GM19468 (cell line): ENCODE measurements at regions not wholly inside any gene's neighbourhood (a gene's known extent, or its start where the extent isn't known, plus 50 kb on each side); places are given as distances from the start of the nearest gene placed in this dataset.

Experiments
- ATAC-seq: cut with Tn5 transposase; IDR thresholded peaks from one replicate; pipeline ENCODE4 v1.9.1; 2021; ENCODE audit warnings: mild to moderate bottlenecking, moderate library complexity, moderate number of reproducible peaks; ENCODE audit not compliant: unreplicated experiment; ENCODE audit errors: extremely low read depth

DNA sequence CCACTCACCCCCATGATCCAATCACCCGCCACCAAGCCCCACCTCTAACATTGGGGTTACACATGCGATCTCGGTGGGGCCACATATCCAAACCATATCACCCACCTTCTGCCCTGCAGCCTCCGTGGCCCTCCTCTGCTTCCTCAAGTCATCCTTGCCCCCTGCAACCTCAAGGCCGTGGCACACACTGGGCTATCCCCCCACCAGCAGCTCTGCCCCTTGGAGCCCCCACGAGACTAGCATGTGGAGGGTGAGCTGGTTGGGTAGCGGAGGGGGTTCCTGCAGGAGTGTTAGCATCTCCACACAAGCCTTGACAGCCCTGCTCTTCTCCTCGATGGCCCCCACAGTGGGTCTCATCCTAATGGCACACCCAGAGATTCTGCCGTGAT, 100.8 kb downstream of the TOMM20 start:
- no peak for ATAC-seq

DNA sequence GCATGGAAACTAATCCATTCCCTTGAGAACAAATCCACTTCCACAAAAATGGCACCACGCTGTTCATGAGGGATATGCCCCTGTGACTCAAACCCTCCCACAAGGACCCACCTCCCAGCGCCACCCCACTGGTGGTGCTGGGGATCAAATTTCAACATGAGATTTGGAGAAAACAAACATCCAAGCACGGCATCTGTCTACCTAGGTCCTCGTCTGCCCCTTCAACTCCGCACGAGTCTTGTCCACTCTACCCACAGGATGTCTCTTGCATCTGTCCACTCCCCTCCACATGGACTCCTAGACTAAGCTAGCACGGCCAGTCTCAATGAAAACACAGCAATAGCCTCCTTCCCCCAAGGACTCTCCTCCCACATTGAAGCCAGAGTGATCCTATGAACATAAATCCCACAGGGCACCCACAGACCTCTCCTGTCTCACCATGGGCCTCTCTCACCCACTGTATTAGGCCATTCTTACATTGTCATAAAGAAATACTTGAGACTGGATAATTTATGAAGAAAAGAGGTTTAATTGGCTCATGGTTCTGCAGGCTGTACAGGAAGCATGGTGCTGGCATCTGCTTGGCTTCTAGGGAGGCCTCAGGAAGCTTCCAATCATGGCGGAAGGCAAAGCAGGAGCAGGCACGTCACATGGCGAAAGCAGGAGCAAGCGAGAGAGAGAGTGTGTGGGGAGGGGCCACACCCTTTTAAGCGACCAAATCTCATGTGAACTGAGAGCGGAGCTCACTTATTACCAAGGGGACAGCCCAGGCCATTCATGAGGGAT, 101.4 kb downstream of the TOMM20 start:
- ATAC-seq, result no peak

DNA sequence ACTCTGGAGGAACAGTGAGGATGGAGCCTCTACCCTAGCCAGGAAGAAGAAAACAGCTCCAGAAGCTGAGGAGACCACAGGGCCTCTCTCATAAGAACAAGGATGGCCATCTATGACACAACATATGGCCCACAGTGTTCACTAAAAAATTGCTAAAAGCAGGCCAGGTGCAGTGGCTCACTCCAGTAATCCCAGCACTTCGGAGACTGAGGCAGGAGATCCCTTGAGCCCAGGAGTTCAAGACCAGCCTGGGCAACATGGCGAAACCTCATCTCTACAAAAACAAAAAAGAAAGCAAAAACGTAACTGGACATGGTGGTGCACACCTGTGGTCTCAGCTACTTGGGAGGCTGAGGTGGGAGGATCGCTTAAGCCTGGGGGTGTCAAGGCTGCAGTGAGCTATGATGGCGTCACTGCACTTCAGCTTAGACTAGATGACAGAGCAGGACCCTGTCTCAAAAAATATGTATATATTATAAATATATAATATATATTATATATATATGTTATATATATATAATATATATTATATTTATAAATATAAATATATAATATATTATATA, 103.1 kb downstream of the TOMM20 start:
- no peak for ATAC-seq

DNA sequence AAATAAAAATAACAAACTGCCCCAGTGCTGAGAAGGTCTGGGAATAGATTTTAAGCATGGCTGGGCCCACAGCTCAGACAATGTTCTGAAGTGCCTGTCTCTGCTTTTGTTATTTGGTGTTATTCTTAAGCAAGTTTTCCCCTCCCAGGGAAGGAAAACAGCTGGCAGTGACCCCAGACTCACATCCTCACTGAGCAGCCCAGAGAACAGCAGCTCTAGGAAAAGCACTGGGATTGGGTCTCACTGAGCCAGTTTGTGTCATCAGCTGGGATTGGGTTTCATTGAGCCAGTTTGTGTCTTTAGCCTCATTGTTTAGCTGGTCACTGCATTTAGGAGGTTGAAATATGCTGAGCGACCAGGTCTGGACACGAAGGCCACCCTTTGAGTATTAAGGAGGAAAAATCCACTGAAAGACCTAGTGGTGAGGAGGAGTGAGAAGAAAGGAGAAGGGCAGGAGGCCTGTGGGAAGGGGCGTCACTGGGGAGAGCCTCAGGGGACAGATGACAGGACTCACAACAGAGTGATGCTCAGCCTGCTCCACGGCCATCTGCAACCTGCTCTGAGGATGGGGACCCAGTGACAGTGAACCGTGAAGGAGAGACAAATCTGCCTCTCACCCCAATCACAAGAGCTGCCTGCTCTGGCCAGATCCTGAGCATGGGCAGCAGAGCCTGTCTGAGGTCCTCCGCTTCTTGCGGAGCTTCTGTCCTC, 103.8 kb downstream of the TOMM20 start:
- ATAC-seq, result no peak

DNA sequence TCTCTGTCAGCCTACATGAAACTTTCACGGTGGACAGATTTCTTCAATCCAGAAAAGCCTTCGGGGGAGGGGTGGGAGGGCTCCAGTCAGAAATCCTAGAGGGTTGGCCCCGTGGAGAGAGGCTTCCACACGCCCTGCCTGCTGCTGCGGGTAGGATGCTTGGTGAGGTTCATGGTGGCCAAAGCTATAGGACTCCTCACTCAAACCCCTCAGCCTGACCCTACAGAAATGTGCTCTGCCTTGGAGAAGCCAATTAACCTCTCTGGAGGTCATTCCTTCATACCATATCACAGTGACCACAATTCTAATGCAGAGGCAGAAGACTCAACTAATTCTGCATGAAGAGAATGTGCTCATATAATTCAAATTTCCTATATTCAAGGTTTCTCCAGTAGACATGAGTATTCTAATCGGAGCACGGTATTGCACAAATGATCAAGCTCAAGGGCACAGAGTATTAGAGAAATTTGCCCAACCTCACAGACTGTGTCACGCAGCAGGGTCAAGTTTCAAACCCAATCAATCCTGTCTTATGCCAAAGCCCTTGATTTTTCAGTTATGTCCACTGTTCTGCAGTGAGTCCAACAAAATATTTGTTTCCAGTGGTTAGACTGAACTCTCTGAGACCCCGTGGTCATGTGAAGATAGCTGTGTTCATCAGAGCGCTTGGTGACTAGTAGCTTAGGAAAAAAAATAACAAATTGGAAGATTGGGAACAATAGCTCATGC, 104.8 kb downstream of the TOMM20 start:
- ATAC-seq, result no peak

DNA sequence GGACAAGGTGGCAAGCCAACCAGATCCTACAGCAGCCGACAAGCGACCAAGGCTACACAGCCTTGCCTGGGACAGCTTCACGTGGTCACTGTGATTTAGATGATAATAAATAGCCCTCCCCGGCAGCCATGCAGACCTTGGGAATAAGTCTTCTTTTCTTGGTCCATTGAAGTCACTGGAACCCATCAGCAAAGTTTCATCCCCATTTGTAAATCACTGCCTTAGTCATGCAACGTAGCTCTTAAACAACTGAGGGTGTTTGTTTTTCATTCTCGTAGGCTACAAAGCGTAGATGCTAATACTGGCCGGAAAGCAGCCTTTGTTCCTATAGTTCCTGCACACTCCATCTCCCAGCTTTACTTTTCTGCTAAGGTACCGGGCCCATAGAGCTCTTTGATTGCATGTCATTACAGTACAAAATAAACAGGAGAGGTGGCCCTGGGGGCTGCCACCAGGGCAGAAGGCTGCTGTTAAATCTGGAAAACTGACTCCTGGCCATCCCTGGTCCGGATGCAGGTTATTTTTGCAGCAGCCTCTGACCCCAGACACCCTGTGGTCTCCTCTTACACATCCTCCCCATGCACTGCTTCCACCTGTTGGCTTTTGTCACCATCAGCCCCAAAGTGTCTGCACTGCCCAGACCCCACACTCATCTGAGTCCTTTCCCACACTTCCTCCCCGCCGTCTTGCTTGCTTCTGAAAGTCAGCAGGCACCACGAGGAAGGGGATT, 105.5 kb downstream of the TOMM20 start:
- ATAC-seq, result peak; percentile 29

DNA sequence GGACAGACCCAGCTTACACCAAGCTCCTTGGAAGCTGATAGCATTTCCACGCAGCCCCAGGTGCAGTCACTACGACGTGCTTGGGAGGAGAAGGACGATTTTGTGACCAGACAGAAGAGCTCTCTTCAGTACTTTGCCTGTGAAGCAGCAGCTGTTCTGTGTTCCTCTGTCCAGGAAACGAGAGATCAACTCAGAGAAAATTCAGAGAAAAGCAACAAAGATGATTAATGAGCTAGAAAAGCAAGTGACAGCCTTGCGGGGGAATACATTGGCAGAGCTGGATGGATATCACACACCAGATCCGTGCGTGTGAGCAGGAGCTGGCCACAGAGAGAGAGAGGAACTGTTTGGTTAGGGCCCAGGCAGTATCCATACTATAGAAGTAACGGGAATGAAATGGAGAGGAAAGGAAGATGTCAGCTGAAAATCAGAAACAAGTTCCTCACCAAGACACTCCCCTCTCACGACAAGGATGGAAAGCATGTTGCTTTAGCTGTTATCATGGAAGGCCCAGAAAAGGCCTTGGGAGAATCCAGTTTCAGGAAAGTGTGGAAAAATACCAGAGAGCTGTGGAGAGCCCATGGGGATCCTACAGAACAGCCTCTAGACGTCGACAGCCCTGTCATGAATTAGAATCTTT, 106.2 kb downstream of the TOMM20 start:
- ATAC-seq, result no peak

DNA sequence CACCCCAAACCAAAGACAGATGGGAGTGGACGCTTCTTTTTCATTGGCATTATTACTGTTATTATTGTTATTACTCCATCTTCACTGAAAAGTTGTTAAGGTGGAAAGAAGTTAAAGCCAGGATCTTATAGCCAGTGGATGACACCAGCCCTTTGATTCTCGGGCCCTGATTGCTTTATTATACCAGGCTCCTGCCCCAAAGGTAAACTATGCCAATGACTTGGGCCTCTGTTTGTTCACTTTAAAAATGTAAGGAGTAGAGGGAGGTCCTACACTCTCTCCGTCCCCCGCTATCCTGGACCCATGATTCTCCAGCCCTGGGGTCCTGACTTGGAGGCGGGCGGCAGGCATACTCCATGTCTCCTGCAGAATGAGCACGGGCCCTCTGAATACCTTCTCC, 106.8 kb downstream of the TOMM20 start:
- ATAC-seq, result no peak

DNA sequence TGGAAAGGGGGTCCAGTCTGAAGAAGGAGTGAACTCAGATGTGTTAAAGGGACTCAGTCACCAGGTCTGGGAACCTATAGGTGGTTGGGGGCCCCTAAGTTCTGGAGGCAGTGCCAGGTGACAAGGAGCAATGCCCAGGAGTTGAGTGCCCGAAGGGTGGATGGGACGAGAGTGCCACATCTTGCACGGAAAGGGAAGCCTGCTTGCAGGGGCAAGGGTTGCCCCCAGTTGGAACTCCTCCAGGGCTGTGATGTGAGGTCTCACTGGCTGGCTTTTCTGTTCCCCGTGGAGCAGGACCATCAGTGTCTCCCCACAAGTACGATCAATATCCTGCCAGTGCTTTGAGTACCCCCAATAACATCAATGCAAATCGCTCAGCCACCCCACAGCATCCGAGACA, 107.3 kb downstream of the TOMM20 start:
- no peak for ATAC-seq

DNA sequence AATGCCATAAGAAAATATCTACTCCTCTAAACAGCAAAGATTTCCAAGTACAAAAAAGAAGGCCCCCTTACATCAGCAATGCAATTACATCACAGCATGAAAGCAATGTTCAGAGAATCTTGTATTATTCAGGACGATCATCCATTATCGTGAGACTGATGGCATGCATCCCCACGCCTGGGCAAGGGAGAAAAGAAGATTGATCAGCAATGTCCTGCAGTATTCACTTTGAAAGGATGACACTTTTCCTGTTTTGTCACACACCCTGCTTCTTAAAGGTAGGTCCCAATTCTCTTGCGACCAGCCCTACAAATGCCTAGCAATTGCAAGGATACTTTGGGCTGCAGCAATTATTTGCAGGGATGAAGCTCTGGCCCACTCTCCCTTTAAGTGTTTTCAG, 108.7 kb downstream of the TOMM20 start:
- no peak for ATAC-seq

DNA sequence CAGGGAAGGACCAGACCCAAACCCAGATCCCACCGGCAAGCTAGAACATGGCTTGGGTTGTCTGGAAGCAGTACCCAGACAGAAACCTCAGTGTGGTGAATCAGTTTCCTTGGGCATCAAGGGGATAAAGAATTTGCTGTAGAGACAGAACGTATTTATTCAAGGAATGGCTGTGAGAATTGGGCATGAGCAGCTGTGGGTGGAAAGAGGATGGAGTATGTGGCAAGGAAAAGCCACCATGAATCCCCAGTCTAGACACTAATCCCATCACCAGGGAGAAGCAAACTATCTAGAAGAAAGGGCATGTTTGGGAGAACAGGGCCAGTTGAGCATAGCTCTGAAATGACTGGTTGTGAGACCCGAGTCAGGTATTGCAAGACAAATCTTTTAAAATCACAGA, 109.2 kb downstream of the TOMM20 start:
- ATAC-seq, result no peak

DNA sequence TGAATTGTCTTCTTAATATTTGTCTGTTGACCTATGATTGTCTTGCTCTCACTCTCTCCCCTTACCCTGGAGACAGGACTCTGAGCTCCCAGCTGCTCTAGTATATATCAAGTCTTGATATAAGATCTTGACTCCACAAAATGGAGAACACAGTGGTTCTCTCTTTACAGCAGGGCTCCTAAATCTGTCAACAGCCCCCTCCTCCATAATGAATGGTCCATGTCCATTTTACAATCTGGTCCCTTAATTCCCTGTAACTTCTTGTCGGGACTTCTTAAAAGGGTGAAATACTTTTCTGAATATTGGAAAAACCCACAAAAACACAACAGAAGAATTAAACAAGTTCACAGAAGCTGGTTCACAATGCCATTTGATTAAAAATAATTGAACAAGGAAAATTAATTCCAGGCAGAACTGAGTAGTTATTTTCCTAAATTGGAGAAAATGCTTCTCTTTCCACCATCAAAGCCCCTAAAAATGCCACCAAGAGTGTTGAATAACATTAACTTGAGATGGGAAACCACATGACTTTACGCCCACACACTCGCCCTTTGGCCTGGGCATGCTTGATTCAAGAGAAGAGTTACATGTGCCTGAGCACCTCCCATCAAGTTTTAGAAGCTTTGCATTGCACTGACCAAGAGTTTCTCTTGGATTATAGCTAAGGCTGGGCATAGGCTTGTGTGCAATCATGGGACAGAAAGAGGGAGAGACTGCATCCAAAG, 109.8 kb downstream of the TOMM20 start:
- ATAC-seq, result no peak

DNA sequence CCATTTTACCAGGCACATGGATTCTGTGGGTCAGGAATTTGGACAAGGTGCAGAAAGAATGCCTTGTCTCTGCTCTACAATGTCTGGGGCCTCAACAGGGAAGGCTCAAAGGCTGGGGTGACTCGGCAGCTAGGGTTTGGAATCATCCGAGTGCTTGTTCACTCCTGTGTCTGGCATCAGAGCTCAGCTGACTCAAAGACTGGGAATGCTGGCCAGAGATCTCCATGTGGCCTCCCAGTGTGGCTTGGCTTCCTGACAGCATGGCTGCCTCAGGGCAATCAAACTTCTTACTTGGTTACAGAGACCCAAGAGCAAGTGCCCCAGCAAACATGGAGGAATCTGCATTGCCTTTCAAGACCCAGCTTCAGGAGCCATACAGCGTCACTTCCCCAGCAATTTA, 110.5 kb downstream of the TOMM20 start:
- no peak for ATAC-seq

DNA sequence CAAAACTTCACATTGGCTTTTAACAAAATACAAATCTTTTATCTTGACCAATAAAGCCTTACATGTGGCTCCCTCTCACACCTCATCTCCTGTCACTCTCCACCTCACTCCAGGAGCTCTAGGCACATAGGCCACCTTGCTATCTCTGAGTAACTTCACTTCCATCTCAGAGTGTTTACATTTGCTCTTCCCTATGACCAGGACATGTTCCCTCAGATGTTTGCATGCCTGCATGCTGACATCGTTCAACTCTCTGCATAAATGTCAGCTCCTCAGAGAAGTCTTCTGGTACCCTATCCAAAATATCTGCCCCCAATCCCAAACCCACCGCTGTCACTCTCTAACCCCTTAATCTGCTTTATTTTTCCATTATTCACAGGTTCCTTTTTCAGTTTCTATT, 110.9 kb downstream of the TOMM20 start:
- no peak for ATAC-seq

DNA sequence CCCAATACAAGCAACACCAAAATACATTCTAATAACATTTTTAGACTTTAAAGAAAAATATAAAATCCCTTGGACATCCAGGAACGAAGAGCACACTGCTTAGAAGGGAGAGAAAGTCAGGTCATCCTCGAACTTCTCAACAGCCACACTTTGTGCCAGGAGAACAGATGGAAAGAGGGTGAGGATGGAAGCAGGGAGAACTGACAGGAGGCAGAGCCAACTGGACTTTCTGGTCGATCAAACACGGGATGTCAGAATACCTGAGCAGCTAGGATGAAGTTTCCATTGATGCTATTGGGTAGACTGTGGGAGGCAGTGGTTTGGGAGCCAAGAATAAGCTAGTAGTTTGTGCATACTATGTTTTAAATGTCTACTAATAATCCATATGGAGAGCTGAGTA, 111.4 kb downstream of the TOMM20 start:
- ATAC-seq, result no peak

DNA sequence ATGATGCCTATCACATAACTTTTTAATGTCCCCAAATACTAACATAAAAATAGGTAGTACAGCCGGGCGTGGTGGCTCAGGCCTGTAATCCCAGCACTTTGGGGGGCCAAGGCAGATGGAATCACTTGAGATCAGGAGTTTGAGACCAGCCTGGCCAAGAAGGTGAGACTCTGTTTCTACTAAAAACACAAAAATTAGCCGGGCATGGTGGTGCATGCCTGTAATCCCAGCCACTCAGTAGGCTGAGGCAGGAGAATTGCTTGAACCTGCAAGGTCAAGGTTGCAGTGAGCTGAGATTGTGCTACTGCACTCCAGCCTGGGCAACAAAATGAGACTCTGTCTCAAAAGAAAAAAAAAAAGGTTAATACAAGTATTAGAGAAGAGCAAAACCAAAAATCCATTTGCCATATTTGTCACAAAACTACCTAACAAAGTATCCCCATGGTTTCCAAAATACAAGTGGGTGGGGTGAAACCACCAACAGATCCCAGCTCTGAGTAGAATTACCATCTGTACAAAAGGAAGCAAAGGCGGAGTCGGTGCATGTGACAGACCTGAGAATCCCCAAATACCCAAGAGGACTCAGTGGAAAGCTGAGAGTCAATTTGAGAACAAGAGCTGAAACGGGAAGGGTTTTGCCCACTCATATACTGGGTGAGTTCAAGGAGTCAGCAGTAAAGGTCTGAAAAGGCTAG, 113.2 kb downstream of the TOMM20 start:
- ATAC-seq, result no peak

DNA sequence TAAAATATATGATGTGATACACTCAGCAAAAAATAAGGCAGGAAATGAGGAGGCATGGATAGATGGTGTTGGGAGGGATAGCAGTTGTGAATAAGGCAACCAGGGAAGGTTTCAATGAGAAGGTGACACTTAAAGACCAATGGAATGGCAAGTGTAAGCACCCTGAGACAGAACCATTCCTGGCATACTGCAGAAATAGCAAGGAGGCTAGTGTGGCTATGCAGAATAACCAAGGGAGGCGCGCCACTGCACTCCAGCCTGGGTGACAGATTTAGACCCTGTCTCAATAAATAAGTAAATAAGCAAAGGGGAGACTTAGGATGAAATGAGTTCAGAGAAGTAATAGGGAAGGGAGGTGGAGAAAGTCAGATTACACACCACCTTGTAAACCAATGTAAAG, 113.9 kb downstream of the TOMM20 start:
- no peak for ATAC-seq

DNA sequence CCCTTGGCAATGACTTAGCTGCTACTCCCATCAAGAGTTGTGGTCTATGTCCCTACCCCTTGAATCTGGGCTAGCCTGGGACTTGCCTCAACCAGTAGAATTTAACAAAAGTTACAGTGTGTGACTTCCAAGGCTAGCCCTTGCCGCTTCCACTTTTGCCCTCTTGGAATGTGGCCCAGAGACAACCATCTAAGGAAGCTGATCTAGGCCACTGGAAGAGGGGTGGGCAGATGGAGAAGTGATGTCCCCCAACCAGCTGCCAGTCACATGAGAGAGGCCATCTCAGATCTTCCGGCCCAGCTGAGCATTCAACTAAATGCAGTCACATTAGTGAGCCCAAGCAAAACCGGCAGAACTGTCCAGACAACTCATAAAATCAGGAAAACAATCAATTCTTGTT, 115.1 kb downstream of the TOMM20 start:
- ATAC-seq, result no peak
